ENCODE measurements at regions not wholly inside any gene's neighbourhood (a gene's known extent, or its start where the extent isn't known, plus 50 kb on each side); places are given as distances from the start of the nearest gene placed in this dataset.

DNA sequence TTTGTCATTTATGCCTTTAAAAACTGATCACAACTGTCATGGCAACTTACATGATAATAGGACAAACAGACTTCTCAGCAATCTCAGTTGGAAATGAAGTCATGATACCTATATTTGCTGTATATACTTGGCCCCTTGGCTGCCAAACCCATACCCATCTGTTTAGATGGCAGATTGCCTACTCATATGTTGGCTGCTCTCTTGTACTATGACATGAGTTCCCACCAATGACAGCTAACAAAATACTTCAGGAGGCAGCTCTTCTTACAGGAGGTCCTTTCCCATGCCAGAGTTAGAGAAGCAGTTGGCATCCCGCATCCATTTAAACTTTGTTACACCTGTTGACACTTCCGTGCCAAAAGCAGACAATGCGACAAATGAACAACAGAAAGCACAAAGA, 603.1 kb upstream of the ADGRL2 start:
- intact Hi-C loops (cut with DNase I): no loop called here
- no peaks in the 10 kb centered on the region for H3K4me1 ChIP-seq
- H3K9me3 ChIP-seq: no peaks in the 10 kb centered on the region
- DNase-seq (ENCODE audit: extremely low spot score): no peak
- H3K27ac ChIP-seq (replicated peaks in 1 of 4): no peak overlapping the region
- H3K4me3 ChIP-seq: no peak overlapping the region
- H3K36me3 ChIP-seq: no peaks in the 10 kb centered on the region
- WGBS: 98% methylated on average over 3 of the region's 3 CpGs
- H3K27me3 ChIP-seq: no peaks in the 10 kb centered on the region
- TF ChIP-seq POLR2A (IDR thresholded peaks at IDR 0.05; ENCODE audit: low read depth): no peak
- TF ChIP-seq, protein P1, sequence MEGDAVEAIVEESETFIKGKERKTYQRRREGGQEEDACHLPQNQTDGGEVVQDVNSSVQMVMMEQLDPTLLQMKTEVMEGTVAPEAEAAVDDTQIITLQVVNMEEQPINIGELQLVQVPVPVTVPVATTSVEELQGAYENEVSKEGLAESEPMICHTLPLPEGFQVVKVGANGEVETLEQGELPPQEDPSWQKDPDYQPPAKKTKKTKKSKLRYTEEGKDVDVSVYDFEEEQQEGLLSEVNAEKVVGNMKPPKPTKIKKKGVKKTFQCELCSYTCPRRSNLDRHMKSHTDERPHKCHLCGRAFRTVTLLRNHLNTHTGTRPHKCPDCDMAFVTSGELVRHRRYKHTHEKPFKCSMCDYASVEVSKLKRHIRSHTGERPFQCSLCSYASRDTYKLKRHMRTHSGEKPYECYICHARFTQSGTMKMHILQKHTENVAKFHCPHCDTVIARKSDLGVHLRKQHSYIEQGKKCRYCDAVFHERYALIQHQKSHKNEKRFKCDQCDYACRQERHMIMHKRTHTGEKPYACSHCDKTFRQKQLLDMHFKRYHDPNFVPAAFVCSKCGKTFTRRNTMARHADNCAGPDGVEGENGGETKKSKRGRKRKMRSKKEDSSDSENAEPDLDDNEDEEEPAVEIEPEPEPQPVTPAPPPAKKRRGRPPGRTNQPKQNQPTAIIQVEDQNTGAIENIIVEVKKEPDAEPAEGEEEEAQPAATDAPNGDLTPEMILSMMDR (IDR thresholded peaks at IDR 0.05): no peak
- no peak for TF ChIP-seq EP300 (IDR thresholded peaks at IDR 0.05)
- TF ChIP-seq POLR2AphosphoS5 (IDR thresholded peaks at IDR 0.05): no peak

DNA sequence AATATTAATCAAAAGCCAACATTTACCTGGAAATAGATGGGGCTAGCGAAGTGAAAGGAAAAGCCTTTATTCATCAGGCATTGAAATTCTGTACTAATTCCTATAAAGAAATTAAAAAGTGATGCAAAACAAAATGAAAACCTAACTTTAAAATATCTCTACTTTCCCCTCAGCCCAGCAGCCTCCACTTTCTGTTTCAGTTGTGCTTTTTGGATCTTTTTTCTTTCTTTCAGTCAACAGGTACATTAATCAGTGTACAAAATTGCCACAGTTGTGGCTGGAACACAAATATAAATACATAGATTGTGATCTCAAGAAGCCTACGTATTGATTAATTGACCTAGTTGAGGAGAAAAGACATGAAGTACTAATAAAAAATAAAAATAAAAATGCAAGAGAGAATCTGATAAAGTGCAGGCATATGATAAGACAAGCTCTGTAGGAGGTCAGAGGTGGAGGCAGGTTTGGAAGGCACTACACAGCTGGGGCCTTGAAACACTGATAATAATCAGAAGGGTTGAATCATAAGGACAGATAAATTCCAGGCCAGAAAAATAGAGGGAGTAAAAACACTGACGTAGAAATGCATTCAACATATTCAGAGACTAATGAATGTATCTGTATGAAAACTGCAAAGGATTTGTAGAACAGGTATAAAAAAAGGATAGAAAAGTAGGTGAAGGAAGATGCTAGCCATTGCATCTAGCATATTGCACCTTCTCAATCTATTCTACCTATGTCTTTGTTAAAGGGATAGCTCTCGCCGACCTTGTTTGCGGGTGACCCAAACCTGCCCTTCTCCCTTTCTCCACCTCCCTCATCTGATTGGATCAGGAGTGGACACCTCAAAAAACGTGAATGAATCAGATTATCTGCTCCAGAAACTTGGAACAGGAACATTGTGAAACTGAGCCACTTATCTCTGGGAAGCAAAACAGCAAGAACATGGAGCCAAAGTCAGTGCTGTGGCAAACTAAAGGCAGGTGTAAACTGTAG, 607.8 kb upstream of the ADGRL2 start:
- WGBS: 83% methylated on average over 7 of the region's 7 CpGs
- no peaks in the 10 kb centered on the region for H3K36me3 ChIP-seq
- no peak for DNase-seq (ENCODE audit: extremely low spot score)
- intact Hi-C loops (cut with DNase I): no loop called here
- H3K9me3 ChIP-seq: no peaks in the 10 kb centered on the region
- H3K4me3 ChIP-seq: no peak overlapping the region
- TF ChIP-seq POLR2AphosphoS5 (IDR thresholded peaks at IDR 0.05) (no peak), POLR2A (IDR thresholded peaks at IDR 0.05; ENCODE audit: low read depth) (no peak), EP300 (IDR thresholded peaks at IDR 0.05) (no peak)
- TF ChIP-seq, protein P1 (IDR thresholded peaks at IDR 0.05): no peak
- no peak overlapping the region for H3K27ac ChIP-seq (replicated peaks in 1 of 4)
- H3K27me3 ChIP-seq: no peaks in the 10 kb centered on the region
- no peaks in the 10 kb centered on the region for H3K4me1 ChIP-seq

DNA sequence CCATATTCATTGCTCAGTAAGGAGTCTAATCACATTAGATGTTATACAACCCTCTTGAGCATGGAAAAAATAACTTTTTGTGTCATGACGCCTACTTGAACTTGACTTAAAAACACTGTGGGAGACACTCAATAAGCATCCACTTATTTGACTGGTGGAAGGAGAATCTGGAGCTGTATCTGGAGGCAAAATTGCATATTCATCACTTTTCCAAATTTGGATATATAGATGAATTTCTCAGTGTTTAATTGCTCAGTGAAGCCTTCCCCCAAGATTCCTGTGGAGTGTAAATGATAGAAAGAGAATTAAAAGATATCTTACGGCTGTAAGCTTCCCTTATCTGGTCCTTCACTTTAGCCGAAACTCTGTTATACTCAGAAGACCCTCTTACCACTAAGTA, 610.7 kb upstream of the ADGRL2 start:
- Histone ChIP-seq H3K4me3 (no peak overlapping the region), H3K27me3 (no peaks in the 10 kb centered on the region), H3K4me1 (no peaks in the 10 kb centered on the region), H3K36me3 (no peaks in the 10 kb centered on the region), H3K27ac (replicated peaks in 1 of 4) (no peak overlapping the region), H3K9me3 (no peaks in the 10 kb centered on the region)
- TF ChIP-seq EP300 (IDR thresholded peaks at IDR 0.05) (no peak), POLR2A (IDR thresholded peaks at IDR 0.05; ENCODE audit: low read depth) (no peak), POLR2AphosphoS5 (IDR thresholded peaks at IDR 0.05) (no peak)
- TF ChIP-seq, protein P1 (IDR thresholded peaks at IDR 0.05): no peak
- intact Hi-C loops (cut with DNase I): no loop called here
- DNase-seq (ENCODE audit: extremely low spot score): no peak
- 92% methylated on average over 3 of the region's 3 CpGs for WGBS

- H3K4me1 ChIP-seq: no peaks in the 10 kb centered on the region
- TF ChIP-seq, protein P1 (IDR thresholded peaks at IDR 0.05): no peak
- TF ChIP-seq EP300 (IDR thresholded peaks at IDR 0.05) (no peak), POLR2AphosphoS5 (IDR thresholded peaks at IDR 0.05) (no peak), POLR2A (IDR thresholded peaks at IDR 0.05; ENCODE audit: low read depth) (no peak)
- no peaks in the 10 kb centered on the region for H3K36me3 ChIP-seq
- intact Hi-C loops (cut with DNase I): no loop called here
- 100% methylated on average over 1 of the region's 1 CpG for WGBS
- no peaks in the 10 kb centered on the region for H3K9me3 ChIP-seq
- no peak overlapping the region for H3K27ac ChIP-seq (replicated peaks in 1 of 4)
- H3K27me3 ChIP-seq: no peaks in the 10 kb centered on the region
- no peak for DNase-seq (ENCODE audit: extremely low spot score)
- H3K4me3 ChIP-seq: no peak overlapping the region
Measured at GRCh38 chr1:81187635-81188034, 613.1 kb upstream of the ADGRL2 start.
